HCT116 (cell line): ENCODE measurements at regions not wholly inside any gene's neighbourhood (a gene's known extent, or its start where the extent isn't known, plus 50 kb on each side); places are given as distances from the start of the nearest gene placed in this dataset.

Experiments used
- ATAC-seq: fragments of 200-7000 bp; cut with Tn5 transposase; 2 replicates; pipeline ENCODE4 v1.9.1; 2020; ENCODE audit warnings: mild to moderate bottlenecking, moderate library complexity
- BruUV-seq: library from RNA; stranded (reverse); fragments of 400-500 nt; replicated peaks from 2 replicates; lab custom pipeline; 2021; lab: Mats Ljungman, UMichigan
- CTCF ChIA-PET: fragments of 300-600 bp; sonication (Branson Sonifier 250); formaldehyde crosslinking; loops from one replicate; lab custom pipeline; 2021; ENCODE audit warnings: antibody characterized with exemption; lab: Charles Lee
- POLR2A ChIA-PET: fragments of 300-600, 350-600 bp; sonication (Branson Sonifier 250); formaldehyde crosslinking; loops from one replicate; lab custom pipeline; 2021; ENCODE audit warnings: antibody characterized with exemption; lab: Charles Lee
- RAD21 ChIA-PET, 2 experiments: fragments of 300-600 bp; sonication (Branson Sonifier 250); formaldehyde crosslinking; loops; one replicate each; lab custom pipeline; 2023; ENCODE audit warnings: low total read pairs in 2 of 2; ENCODE audit not compliant: uncharacterized antibody in 2 of 2, unreplicated experiment in 2 of 2, low non-redundant PET in 1 of 2; lab: Charles Lee
- DNase-seq: peaks from one replicate; pipeline ENCODE4 v3.0.0-alpha.2; 2010; ENCODE audit warnings: low read depth, low spot score
- H2AFZ ChIP-seq: fragments of 200-600 bp; shearing (Covaris generic), sonication (generic); 2 replicates; pipeline ENCODE4 v1.6.1; 2017; ENCODE audit warnings: low read depth, mixed run types, mixed read lengths, antibody characterized with exemption, low read length; ENCODE audit not compliant: poor library complexity, severe bottlenecking
- H3K27ac ChIP-seq: 2 replicates; pipeline ENCODE4 v1.5.1; 2012; ENCODE audit warnings: low read depth, low read length
- H3K27me3 ChIP-seq: fragments of 200-600 bp; sonication (generic); 2 replicates; pipeline ENCODE4 v1.6.1; 2016; ENCODE audit warnings: mixed run types, low read length, mixed read lengths; ENCODE audit not compliant: insufficient read depth
- H3K36me3 ChIP-seq, 2 experiments: fragments of 200-500 bp in 1 of 2; fragments of 200-600 bp in 1 of 2; sonication (Bioruptor generic) in 1 of 2; sonication (generic) in 1 of 2; 2 replicates each; pipeline versions ENCODE4 v1.5.1 to v1.6.1; 2014 to 2016; ENCODE audit warnings: low read length in 2 of 2, inconsistent platforms in 1 of 2, mixed read lengths in 1 of 2, mixed run types in 1 of 2; ENCODE audit not compliant: insufficient read depth in 2 of 2, control insufficient read depth in 1 of 2
- H3K4me1 ChIP-seq, 2 experiments: fragments of 200-600 bp in 1 of 2; sonication (generic) in 1 of 2; 2 replicates each; pipeline versions ENCODE4 v1.5.1 to v1.6.1; 2012 to 2017; ENCODE audit warnings: low read length in 2 of 2, inconsistent platforms in 1 of 2, mild to moderate bottlenecking in 1 of 2, mixed read lengths in 1 of 2, mixed run types in 1 of 2, moderate library complexity in 1 of 2; ENCODE audit not compliant: insufficient read depth in 2 of 2, control insufficient read depth in 1 of 2
- H3K4me2 ChIP-seq: fragments of 200-600 bp; sonication (generic); 2 replicates; pipeline ENCODE4 v1.6.1; 2017; ENCODE audit warnings: mixed run types, low read length, mixed read lengths
- H3K4me3 ChIP-seq, 2 experiments: fragments of 200-600 bp in 1 of 2; sonication (generic) in 1 of 2; replicated peaks in 1 of 2; 2 replicates each; pipeline ENCODE4 v1.5.1; 2011 to 2016; ENCODE audit warnings: low read length in 2 of 2, control low read depth in 1 of 2, low read depth in 1 of 2, mild to moderate bottlenecking in 1 of 2, mixed read lengths in 1 of 2, mixed run types in 1 of 2
- H3K79me2 ChIP-seq: fragments of 200-600 bp; sonication (generic); 2 replicates; pipeline ENCODE4 v1.6.1; 2017; ENCODE audit warnings: mild to moderate bottlenecking, mixed run types, low read length, moderate library complexity, mixed read lengths; ENCODE audit not compliant: insufficient read depth
- H3K9ac ChIP-seq: fragments of 200-600 bp; sonication (generic); 2 replicates; pipeline ENCODE4 v1.6.1; 2016; ENCODE audit warnings: low read length, mixed read lengths
- H3K9me2 ChIP-seq: fragments of 200-600 bp; sonication (generic), shearing (Covaris generic); 2 replicates; pipeline ENCODE4 v1.6.1; 2017; ENCODE audit warnings: mixed run types, mild to moderate bottlenecking, moderate library complexity; ENCODE audit not compliant: insufficient read depth
- H3K9me3 ChIP-seq, 2 experiments: fragments of 200-500 bp in 1 of 2; fragments of 200-600 bp in 1 of 2; sonication (Bioruptor generic) in 1 of 2; sonication (generic) in 1 of 2; 2 replicates each; pipeline ENCODE4 v1.6.1; 2014 to 2017; ENCODE audit warnings: low read length in 2 of 2, mixed read lengths in 2 of 2, inconsistent platforms in 1 of 2, low read depth in 1 of 2, mild to moderate bottlenecking in 1 of 2, mixed run types in 1 of 2, moderate library complexity in 1 of 2; ENCODE audit not compliant: control insufficient read depth in 1 of 2, insufficient read depth in 1 of 2
- H4K20me1 ChIP-seq: fragments of 200-600 bp; sonication (generic), shearing (Covaris generic); 2 replicates; pipeline ENCODE4 v1.6.1; 2017; ENCODE audit warnings: mixed run types, mild to moderate bottlenecking, moderate library complexity; ENCODE audit not compliant: insufficient read depth
- CBX3 ChIP-seq: IDR thresholded peaks from 2 replicates; pipeline ENCODE4 v1.6.1; 2012; ENCODE audit warnings: low read depth
- CEBPB ChIP-seq: IDR thresholded peaks from 2 replicates; pipeline ENCODE4 v1.6.1; 2012; ENCODE audit warnings: low read depth
- EGR1 ChIP-seq: IDR thresholded peaks from 2 replicates; pipeline ENCODE4 v1.6.1; 2012; ENCODE audit warnings: low read depth
- EZH2 ChIP-seq: fragments of 200-600 bp; sonication (generic); IDR thresholded peaks from 2 replicates; pipeline ENCODE4 v1.6.1; 2017; ENCODE audit warnings: antibody characterized with exemption, mixed run types
- POLR2A ChIP-seq: IDR thresholded peaks from 2 replicates; pipeline ENCODE4 v1.7.0; 2011; ENCODE audit warnings: borderline replicate concordance; ENCODE audit not compliant: insufficient read depth, insufficient read length; ENCODE audit errors: extremely low read depth
- RAD21 ChIP-seq: IDR thresholded peaks from 2 replicates; pipeline ENCODE4 v1.6.1; 2012; ENCODE audit warnings: low read depth, mild to moderate bottlenecking
- SRF ChIP-seq: IDR thresholded peaks from 2 replicates; pipeline ENCODE4 v1.6.1; 2012; ENCODE audit warnings: low read depth
- YY1 ChIP-seq: IDR thresholded peaks from 2 replicates; pipeline ENCODE4 v1.6.1; 2011; ENCODE audit warnings: low read length, low read depth, moderate library complexity, mild to moderate bottlenecking; ENCODE audit not compliant: insufficient replicate concordance; ENCODE audit errors: extremely low read depth
- ZFX ChIP-seq: fragments of 450-650 bp; IDR thresholded peaks from 2 replicates; pipeline ENCODE4 v1.6.1; 2017
- ZNF274 ChIP-seq: fragments of 200-500 bp; sonication (Bioruptor generic); IDR thresholded peaks from 2 replicates; pipeline ENCODE4 v1.6.1; 2014; ENCODE audit warnings: mild to moderate bottlenecking, low read depth, low read length, inconsistent platforms
- intact Hi-C: fragments of 100-400 bp; cut with micrococcal nuclease; formaldehyde crosslinking; loops from 2 replicates; pipeline ENCODE4 v1.10.0; 2022
- TF ChIP-seq, protein P1 (sequence below): IDR thresholded peaks from 2 replicates; pipeline ENCODE4 v1.6.1; 2011; ENCODE audit warnings: mild to moderate bottlenecking, low read length, moderate library complexity; ENCODE audit not compliant: insufficient replicate concordance; ENCODE audit errors: extremely low read depth
- TF ChIP-seq, protein P2 (sequence below), 3 experiments: fragments of 200-600 bp in 1 of 3; sonication (generic) in 1 of 3; IDR thresholded peaks in 2 of 3; conservative IDR thresholded peaks in 1 of 3; 2 replicates each; pipeline ENCODE4 v1.5.1; 2012 to 2017; ENCODE audit warnings: low read depth in 2 of 3, low read length in 2 of 3, antibody characterized with exemption in 1 of 3, borderline replicate concordance in 1 of 3, control low read depth in 1 of 3, mild to moderate bottlenecking in 1 of 3, mixed read lengths in 1 of 3, mixed run types in 1 of 3, moderate library complexity in 1 of 3; ENCODE audit not compliant: insufficient read depth in 1 of 3
- TF ChIP-seq, protein P3 (sequence below): IDR thresholded peaks from 2 replicates; pipeline ENCODE4 v1.6.1; 2012
- TF ChIP-seq, protein P4 (sequence below): IDR thresholded peaks from 2 replicates; pipeline ENCODE4 v1.6.1; 2012; ENCODE audit warnings: low read depth

DNA sequence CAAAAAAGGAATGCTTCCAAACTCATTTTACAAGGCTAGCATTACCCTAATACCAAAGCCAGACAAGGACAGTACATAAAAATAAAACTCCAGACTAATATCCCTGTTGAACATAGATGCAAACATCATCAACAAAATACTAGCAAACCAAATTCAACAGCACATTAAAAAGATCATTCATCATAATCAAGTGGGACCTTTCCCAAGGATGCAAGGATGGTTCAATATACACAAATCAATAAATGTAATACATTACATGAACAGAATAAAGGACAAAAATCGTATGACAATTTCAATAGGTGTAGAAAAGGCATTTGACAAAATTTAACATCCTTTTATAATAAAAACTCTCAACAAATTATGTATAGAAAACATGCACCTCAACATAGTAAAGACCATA, 66.6 kb upstream of the CNR1 start:
- ChIA-PET POLR2A (no interaction called here), CTCF (no interaction called here), RAD21 (no interaction called here)
- Histone ChIP-seq H3K4me3 (no peak overlapping the region), H3K27ac (no peak overlapping the region), H3K27me3 (no peaks in the 10 kb centered on the region), H3K4me2 (no peak overlapping the region), H3K9me3 (0 out of 4 replicates have a peak, but pooled peaks cover 0 to 5% of the 10 kb centered on the region in 2 experiments), H3K9me2 (no peaks in the 10 kb centered on the region), H3K4me1 (no peaks in the 10 kb centered on the region), H4K20me1 (no peaks in the 10 kb centered on the region), H3K9ac (no peak overlapping the region), H3K79me2 (no peaks in the 10 kb centered on the region), H3K36me3 (no peaks in the 10 kb centered on the region), H2AFZ (no peak overlapping the region)
- TF ChIP-seq EGR1 (no peak), RAD21 (no peak), CEBPB (no peak), POLR2A (no peak), SRF (no peak), ZNF274 (no peak), CBX3 (no peak), EZH2 (no peak), YY1 (no peak), ZFX (no peak)
- TF ChIP-seq, protein P1, sequence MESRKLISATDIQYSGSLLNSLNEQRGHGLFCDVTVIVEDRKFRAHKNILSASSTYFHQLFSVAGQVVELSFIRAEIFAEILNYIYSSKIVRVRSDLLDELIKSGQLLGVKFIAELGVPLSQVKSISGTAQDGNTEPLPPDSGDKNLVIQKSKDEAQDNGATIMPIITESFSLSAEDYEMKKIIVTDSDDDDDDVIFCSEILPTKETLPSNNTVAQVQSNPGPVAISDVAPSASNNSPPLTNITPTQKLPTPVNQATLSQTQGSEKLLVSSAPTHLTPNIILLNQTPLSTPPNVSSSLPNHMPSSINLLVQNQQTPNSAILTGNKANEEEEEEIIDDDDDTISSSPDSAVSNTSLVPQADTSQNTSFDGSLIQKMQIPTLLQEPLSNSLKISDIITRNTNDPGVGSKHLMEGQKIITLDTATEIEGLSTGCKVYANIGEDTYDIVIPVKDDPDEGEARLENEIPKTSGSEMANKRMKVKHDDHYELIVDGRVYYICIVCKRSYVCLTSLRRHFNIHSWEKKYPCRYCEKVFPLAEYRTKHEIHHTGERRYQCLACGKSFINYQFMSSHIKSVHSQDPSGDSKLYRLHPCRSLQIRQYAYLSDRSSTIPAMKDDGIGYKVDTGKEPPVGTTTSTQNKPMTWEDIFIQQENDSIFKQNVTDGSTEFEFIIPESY: no peak
- TF ChIP-seq, protein P2, sequence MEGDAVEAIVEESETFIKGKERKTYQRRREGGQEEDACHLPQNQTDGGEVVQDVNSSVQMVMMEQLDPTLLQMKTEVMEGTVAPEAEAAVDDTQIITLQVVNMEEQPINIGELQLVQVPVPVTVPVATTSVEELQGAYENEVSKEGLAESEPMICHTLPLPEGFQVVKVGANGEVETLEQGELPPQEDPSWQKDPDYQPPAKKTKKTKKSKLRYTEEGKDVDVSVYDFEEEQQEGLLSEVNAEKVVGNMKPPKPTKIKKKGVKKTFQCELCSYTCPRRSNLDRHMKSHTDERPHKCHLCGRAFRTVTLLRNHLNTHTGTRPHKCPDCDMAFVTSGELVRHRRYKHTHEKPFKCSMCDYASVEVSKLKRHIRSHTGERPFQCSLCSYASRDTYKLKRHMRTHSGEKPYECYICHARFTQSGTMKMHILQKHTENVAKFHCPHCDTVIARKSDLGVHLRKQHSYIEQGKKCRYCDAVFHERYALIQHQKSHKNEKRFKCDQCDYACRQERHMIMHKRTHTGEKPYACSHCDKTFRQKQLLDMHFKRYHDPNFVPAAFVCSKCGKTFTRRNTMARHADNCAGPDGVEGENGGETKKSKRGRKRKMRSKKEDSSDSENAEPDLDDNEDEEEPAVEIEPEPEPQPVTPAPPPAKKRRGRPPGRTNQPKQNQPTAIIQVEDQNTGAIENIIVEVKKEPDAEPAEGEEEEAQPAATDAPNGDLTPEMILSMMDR (IDR thresholded peaks at IDR 0.05 in 2 of 3, conservative IDR thresholded peaks at IDR 0.05 in 1 of 3; ENCODE audit: borderline replicate concordance in 1 of 3, insufficient read depth in 1 of 3, low read depth in 2 of 3, low read length in 2 of 3): no peak
- TF ChIP-seq, protein P3, sequence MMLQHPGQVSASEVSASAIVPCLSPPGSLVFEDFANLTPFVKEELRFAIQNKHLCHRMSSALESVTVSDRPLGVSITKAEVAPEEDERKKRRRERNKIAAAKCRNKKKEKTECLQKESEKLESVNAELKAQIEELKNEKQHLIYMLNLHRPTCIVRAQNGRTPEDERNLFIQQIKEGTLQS: no peak
- TF ChIP-seq, protein P4, sequence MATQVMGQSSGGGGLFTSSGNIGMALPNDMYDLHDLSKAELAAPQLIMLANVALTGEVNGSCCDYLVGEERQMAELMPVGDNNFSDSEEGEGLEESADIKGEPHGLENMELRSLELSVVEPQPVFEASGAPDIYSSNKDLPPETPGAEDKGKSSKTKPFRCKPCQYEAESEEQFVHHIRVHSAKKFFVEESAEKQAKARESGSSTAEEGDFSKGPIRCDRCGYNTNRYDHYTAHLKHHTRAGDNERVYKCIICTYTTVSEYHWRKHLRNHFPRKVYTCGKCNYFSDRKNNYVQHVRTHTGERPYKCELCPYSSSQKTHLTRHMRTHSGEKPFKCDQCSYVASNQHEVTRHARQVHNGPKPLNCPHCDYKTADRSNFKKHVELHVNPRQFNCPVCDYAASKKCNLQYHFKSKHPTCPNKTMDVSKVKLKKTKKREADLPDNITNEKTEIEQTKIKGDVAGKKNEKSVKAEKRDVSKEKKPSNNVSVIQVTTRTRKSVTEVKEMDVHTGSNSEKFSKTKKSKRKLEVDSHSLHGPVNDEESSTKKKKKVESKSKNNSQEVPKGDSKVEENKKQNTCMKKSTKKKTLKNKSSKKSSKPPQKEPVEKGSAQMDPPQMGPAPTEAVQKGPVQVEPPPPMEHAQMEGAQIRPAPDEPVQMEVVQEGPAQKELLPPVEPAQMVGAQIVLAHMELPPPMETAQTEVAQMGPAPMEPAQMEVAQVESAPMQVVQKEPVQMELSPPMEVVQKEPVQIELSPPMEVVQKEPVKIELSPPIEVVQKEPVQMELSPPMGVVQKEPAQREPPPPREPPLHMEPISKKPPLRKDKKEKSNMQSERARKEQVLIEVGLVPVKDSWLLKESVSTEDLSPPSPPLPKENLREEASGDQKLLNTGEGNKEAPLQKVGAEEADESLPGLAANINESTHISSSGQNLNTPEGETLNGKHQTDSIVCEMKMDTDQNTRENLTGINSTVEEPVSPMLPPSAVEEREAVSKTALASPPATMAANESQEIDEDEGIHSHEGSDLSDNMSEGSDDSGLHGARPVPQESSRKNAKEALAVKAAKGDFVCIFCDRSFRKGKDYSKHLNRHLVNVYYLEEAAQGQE: no peak
- BruUV-seq: no TSS peak
- ATAC-seq (no peak), DNase-seq (no peak)
- intact Hi-C loops: loop anchor here (10.0 kb wide), 3 partner anchors 398 to 1168 kb away; no protein-coding TSS in a partner anchor
